PFSK-1 (cell line): ENCODE measurements at regions not wholly inside any gene's neighbourhood (a gene's known extent, or its start where the extent isn't known, plus 50 kb on each side); places are given as distances from the start of the nearest gene placed in this dataset.

ENCODE experiments used
- FOXP2 ChIP-seq: optimal IDR thresholded peaks from 2 replicates; pipeline ENCODE3; 2011; ENCODE audit warnings: borderline replicate concordance, control low read depth, inconsistent platforms; ENCODE audit not compliant: insufficient read depth; ENCODE audit errors: extremely low read length, extremely low read depth
- POLR2AphosphoS5 ChIP-seq: IDR thresholded peaks from 2 replicates; pipeline ENCODE4 v1.6.1; 2012; ENCODE audit warnings: low read depth, mild to moderate bottlenecking, control low read depth, low read length, moderate library complexity
- REST ChIP-seq, 2 experiments: IDR thresholded peaks; 2 replicates each; pipeline versions ENCODE4 v1.6.1 to v1.8.0; 2011 to 2012; ENCODE audit warnings: low read depth in 2 of 2, low read length in 2 of 2, control low read depth in 1 of 2, inconsistent platforms in 1 of 2, mild to moderate bottlenecking in 1 of 2, moderate library complexity in 1 of 2; ENCODE audit not compliant: insufficient read depth in 1 of 2
- SIN3A ChIP-seq: IDR thresholded peaks from 2 replicates; pipeline ENCODE4 v1.6.1; 2012; ENCODE audit warnings: mild to moderate bottlenecking, low read length, moderate library complexity, borderline replicate concordance; ENCODE audit not compliant: insufficient read depth
- TAF1 ChIP-seq: IDR thresholded peaks from 2 replicates; pipeline ENCODE4 v1.6.1; 2012; ENCODE audit warnings: low read length, control low read depth, borderline replicate concordance; ENCODE audit not compliant: insufficient read depth

- TF ChIP-seq FOXP2: no peak
- no peak for TF ChIP-seq REST (IDR thresholded peaks at IDR 0.05; ENCODE audit: insufficient read depth in 1 of 2, low read depth in 2 of 2, low read length in 2 of 2)
- no peak for TF ChIP-seq TAF1
- TF ChIP-seq SIN3A: no peak
- no peak for TF ChIP-seq POLR2AphosphoS5
Measured at GRCh38 chr4:62455871-62456270, 1255.7 kb downstream of the ADGRL3 start.

DNA sequence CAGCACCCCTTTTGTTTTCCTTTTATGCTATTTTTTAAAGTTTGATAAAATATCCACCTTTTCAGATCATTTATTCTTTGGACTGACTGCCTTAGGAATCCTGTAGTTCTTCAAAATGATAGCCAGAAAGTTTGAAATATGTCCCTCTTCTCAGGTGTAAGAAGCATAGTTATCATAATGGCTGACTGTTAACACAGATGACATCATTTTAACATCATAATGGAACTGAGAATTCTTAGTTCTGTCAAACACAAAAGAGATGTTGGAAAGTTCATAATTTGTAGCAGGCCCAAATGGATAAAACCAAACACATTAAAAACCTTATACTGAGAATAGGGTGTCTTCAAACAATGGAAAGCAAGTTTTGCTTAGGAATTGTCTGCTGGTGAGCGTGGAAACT, 1254.4 kb downstream of the ADGRL3 start:
- TF ChIP-seq POLR2AphosphoS5: no peak

- TF ChIP-seq FOXP2: no peak
- no peak for TF ChIP-seq SIN3A
- TF ChIP-seq TAF1: no peak
Measured at GRCh38 chr4:62450740-62451139, 1250.6 kb downstream of the ADGRL3 start.

GRCh38 chr4:62449538-62449937, 1249.4 kb downstream of the ADGRL3 start:
- TF ChIP-seq POLR2AphosphoS5 (no peak), TAF1 (no peak), REST (IDR thresholded peaks at IDR 0.05; ENCODE audit: insufficient read depth in 1 of 2, low read depth in 2 of 2, low read length in 2 of 2) (no peak), FOXP2 (no peak), SIN3A (no peak)

DNA sequence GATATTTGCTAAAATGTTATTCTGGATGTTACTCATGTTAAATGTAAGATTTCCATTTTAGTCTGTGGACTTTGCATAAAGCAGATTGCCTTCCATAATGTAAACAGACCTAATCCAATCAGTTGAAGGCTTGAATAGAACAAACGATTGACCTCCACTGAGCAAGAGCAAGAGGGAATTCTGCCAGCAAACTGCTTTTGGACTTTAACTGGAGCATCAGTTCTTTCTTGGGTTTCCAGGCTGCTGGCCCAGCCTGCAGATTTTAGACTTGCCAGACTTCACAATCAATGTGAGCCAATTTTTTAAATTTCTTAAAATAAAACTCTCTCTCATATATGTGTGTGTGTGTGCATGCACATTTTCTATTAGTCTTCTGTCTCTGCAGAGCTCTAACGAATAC, 1248.8 kb downstream of the ADGRL3 start:
- TF ChIP-seq POLR2AphosphoS5 (no peak), REST (IDR thresholded peaks at IDR 0.05; ENCODE audit: insufficient read depth in 1 of 2, low read depth in 2 of 2, low read length in 2 of 2) (no peak), SIN3A (no peak), TAF1 (no peak)

DNA sequence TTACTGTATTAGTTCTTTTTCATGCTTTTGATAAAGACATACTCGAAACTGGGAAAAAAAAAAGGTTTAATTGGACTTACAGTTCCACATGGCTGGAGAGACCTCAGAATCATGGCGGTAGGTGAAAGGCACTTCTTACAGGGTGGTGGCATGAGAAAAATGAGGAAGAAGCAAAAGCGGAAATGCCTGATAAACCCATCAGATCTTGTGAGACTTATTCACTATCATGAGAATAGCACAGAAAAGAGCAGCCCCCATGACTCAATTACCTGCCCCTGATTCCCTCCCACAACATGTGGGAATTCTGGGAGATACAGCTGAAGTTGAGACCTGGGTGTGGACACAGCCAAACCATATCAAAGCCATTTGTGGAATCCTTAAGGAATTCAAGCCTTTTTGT, 1238.9 kb downstream of the ADGRL3 start:
- TF ChIP-seq TAF1 (no peak), SIN3A (no peak), REST (IDR thresholded peaks at IDR 0.05; ENCODE audit: insufficient read depth in 1 of 2, low read depth in 2 of 2, low read length in 2 of 2) (no peak), POLR2AphosphoS5 (no peak), FOXP2 (no peak)
